ENCODE measurements at regions not wholly inside any gene's neighbourhood (a gene's known extent, or its start where the extent isn't known, plus 50 kb on each side); places are given as distances from the start of the nearest gene placed in this dataset.

DNA sequence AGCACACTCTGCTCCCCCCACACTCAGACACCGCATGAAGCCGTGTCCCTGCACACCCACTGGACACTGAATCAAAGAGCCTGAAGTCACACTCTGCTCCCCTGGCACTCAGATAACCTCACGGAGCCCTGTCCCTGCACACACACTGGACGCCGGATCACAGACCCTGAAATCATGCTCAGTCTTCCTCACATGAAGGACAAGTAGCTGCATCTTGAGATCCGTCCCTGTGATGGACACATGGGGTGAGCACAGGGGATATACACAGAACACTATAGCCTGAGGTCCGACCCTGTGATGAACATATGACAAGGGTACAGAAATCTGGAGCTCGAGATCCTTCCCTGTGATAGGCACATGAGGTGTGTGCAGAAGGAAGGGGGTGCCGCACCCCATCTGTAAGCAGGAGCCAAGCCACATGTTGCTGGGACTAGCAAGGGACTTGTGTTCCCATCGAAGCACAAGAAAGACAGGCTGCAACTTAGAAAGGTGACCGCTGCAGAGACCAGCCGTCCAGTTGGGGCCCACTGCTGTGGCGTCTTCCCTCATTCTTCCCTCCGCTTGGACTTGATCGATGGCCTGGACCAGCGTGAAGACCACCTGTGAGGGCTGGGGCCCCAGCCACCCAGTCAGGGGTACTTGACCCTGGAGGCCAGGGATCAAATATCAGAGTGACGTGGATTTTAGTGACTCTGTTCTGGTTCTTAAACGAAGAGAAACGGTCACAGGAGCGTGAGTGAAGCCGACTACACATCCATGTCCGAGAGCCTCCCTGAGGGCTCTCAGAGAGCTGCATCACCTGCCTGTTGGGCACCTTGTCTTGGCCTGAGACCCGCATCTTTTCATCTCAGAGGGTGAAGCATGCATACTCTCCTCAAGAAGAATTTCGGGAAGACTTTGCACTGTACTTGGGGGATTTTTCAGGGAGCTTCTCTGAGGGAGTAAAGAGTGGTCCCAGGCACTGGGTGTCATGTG is 391.7 kb upstream of the SALL3 start:
- peak overlapping the region in 1 of 2 donors; percentile 68 for H3K27ac Mint-ChIP-seq
- H3K36me3 Mint-ChIP-seq: no peaks in the 10 kb centered on the region
- ATAC-seq: no peak
- no peak for DNase-seq (ENCODE audit: low spot score in 2 of 2)
- no peaks in the 10 kb centered on the region for H3K9me3 Mint-ChIP-seq

DNA sequence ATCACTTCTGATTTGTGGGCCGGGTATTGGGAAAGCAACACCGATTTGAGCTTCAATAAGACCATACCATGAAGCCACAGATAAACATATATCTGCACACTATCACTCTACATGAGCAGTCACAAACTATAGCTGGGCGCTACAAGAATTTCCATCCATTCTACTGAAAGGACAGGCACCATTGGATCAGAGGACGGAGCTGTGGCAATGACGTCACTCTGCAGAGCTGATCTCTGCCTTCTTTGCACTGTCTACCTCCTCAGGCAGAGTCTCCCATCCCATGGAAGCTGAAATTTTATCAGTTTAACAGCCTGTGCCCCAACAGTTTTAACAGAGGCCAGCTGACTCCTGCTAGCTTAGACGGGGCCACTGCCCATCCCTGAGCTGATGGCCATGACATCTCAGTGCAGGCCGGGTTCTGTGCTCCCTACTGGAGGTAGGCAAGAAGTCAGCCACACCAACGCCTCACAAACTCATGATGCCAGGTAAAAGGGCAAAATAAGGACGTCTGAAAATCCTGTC is 389.6 kb upstream of the SALL3 start:
- H3K9me3 Mint-ChIP-seq: peaks cover 4 to 5% of the 10 kb centered on the region in 2 donors
- DNase-seq (ENCODE audit: low spot score in 2 of 2) (no peak), ATAC-seq (no peak)
- no peaks in the 10 kb centered on the region for H3K36me3 Mint-ChIP-seq
- H3K27ac Mint-ChIP-seq: no peak overlapping the region

- no peak overlapping the region for H3K27ac Mint-ChIP-seq
- no peaks in the 10 kb centered on the region for H3K36me3 Mint-ChIP-seq
- DNase-seq (ENCODE audit: low spot score in 2 of 2) (no peak), ATAC-seq (no peak)
- H3K9me3 Mint-ChIP-seq: peaks cover 4 to 12% of the 10 kb centered on the region in 2 donors
These were observed 384.2 kb upstream of the SALL3 start for GRCh38 chr18:78595453-78595852.

- Mint-ChIP-seq H3K27ac (no peak overlapping the region), H3K9me3 (peaks cover 4 to 12% of the 10 kb centered on the region in 2 donors), H3K36me3 (no peaks in the 10 kb centered on the region)
- ATAC-seq: no peak
- DNase-seq (ENCODE audit: low spot score in 2 of 2): no peak
These were observed 383.6 kb upstream of the SALL3 start for GRCh38 chr18:78595924-78596573.

- DNase-seq (ENCODE audit: low spot score in 2 of 2) (no peak), ATAC-seq (no peak)
- Mint-ChIP-seq H3K36me3 (no peaks in the 10 kb centered on the region), H3K9me3 (peaks cover 4 to 12% of the 10 kb centered on the region in 2 donors), H3K27ac (no peak overlapping the region)
These were observed 382.7 kb upstream of the SALL3 start for GRCh38 chr18:78596794-78597345.

- Mint-ChIP-seq H3K27ac (no peak overlapping the region), H3K9me3 (peaks cover 5 to 11% of the 10 kb centered on the region in 2 donors), H3K36me3 (no peaks in the 10 kb centered on the region)
- no peak for DNase-seq (ENCODE audit: low spot score in 2 of 2)
- ATAC-seq: no peak
These were observed 378.3 kb upstream of the SALL3 start for GRCh38 chr18:78601349-78601748.

- peaks cover 10 to 15% of the 10 kb centered on the region in 2 donors for H3K9me3 Mint-ChIP-seq
- ATAC-seq (no peak), DNase-seq (ENCODE audit: low spot score in 2 of 2) (no peak)
- H3K27ac Mint-ChIP-seq: no peak overlapping the region
- H3K36me3 Mint-ChIP-seq: no peaks in the 10 kb centered on the region
These were observed 377.7 kb upstream of the SALL3 start for GRCh38 chr18:78601923-78602322.

DNA sequence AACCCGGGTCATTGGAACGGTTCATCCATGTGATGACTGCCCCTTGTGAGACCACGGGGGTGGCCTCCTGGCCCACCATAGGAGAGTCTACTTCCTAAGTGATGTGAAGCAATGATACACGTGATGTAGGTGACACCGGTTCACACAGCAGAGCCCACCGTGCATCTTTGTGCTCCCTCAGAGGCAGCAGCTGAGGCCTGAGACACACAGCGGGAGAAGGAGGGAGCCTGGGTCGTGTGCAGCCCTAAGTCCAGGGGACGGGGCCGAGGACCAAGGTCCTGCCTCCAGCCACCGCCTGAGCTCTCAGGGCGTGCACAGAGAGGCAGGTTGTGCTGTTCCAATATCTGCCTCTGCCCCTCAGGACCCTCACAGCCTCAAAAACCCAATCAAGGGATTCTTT is 377.2 kb upstream of the SALL3 start:
- no peak for ATAC-seq
- H3K9me3 Mint-ChIP-seq: peaks cover 12 to 16% of the 10 kb centered on the region in 2 donors
- no peak overlapping the region for H3K27ac Mint-ChIP-seq
- H3K36me3 Mint-ChIP-seq: no peaks in the 10 kb centered on the region
- no peak for DNase-seq (ENCODE audit: low spot score in 2 of 2)

- ATAC-seq: no peak
- H3K36me3 Mint-ChIP-seq: no peaks in the 10 kb centered on the region
- DNase-seq (ENCODE audit: low spot score in 2 of 2): no peak
- H3K27ac Mint-ChIP-seq: no peak overlapping the region
- H3K9me3 Mint-ChIP-seq: peaks cover 12 to 14% of the 10 kb centered on the region in 2 donors
These were observed 376.3 kb upstream of the SALL3 start for GRCh38 chr18:78603102-78603983.

DNA sequence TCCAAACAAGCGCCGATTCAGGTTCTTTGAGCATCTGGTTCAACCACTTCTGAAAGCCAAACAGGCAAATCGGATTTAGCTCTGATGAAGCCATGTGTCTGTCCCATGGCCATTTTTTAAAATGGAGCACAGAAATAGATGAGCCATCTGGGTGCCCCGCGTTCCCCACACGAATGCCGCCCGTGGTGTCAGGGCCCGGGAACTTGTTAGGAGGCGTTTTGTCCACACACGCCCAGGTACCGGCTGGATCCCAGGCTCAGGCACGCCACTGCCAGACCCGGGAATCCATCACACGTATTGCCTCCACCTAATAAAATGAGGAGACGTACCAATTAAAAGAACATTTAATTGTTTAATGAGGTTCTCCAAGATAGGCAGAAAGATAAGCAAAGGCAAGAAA is 374.4 kb upstream of the SALL3 start:
- ATAC-seq (no peak), DNase-seq (ENCODE audit: low spot score in 2 of 2) (no peak)
- Mint-ChIP-seq H3K27ac (no peak overlapping the region), H3K36me3 (no peaks in the 10 kb centered on the region), H3K9me3 (peaks cover 10 to 12% of the 10 kb centered on the region in 2 donors)

DNA sequence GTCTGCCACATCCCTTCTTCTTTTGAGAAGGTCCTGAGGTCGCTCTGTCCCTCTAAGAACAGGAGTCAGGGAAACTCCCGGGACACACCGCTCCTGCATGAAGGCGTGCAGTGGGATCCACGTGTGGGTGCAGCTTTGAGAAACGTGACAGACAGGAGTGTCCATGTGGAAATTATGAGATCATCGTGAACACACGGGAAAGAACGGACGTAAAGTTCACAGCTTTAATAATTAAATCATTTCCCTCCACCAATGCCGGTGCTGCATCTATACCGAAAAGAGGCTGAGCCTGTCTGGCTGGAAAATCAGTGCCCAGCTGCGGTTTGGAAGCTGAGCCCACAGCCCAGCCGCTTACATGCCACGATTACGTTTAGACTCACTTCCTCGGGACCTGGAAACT is 372.4 kb upstream of the SALL3 start:
- no peak overlapping the region for H3K27ac Mint-ChIP-seq
- peaks cover 10 to 12% of the 10 kb centered on the region in 2 donors for H3K9me3 Mint-ChIP-seq
- peak in 1 of 2 donors; percentile 9 for DNase-seq (ENCODE audit: low spot score in 2 of 2)
- no peaks in the 10 kb centered on the region for H3K36me3 Mint-ChIP-seq
- no peak for ATAC-seq

GRCh38 chr18:78607784-78608183 is 371.8 kb upstream of the SALL3 start:
- H3K27ac Mint-ChIP-seq: no peak overlapping the region
- ATAC-seq (no peak), DNase-seq (ENCODE audit: low spot score in 2 of 2) (peak in 1 of 2 donors; percentile 2)
- H3K9me3 Mint-ChIP-seq: peaks cover 10 to 12% of the 10 kb centered on the region in 2 donors
- no peaks in the 10 kb centered on the region for H3K36me3 Mint-ChIP-seq

DNA sequence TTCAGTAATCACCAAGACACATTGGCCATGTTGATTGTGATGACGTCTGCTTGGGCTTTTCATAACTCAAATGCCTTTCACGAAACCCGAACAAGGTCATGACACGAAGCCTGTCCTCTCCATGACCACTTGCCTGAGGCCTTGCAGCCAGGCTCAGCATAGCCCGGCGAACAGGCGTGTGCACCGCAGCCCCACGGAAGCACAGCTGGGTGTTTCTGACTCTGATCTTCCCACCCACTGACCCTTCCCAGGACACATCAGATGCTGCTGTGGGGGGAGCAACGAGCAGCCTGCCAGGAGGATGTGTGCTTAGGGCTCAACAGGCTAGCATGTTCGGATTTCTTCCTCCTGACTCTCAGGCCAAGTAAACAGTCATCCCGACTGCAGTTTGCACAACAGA is 369.4 kb upstream of the SALL3 start:
- Mint-ChIP-seq H3K9me3 (peaks cover 14 to 17% of the 10 kb centered on the region in 2 donors), H3K36me3 (peaks cover 0 to 4% of the 10 kb centered on the region in 2 donors), H3K27ac (no peak overlapping the region)
- ATAC-seq (no peak), DNase-seq (ENCODE audit: low spot score in 2 of 2) (no peak)

DNA sequence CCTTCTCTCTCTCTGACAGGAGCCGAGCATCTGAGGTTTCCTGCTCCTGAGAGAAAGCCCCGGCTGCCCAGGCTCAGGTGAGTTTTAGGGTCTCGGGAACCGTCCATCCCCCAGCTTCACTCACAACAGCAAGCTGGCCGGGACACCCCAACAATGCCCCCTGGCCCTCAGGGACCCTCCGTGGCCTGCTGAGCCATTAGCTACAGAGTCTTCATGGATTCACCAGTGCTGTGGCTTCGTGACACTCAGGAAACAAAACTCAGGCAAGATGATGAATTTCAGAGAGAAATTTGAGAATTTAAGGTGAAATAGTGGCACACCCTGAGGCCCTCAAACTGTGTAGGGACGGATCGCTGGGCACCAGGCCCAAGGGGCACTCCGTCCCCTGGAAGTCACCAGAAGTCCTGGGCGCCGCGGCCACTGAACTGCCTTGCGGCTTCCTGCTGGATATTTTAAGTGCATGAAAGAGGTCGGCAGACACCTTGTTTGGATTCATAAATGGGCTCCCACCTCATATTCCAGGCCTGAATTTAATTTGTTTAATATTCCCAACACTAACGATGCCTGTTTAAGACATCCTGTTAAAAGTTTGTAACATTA is 368.3 kb upstream of the SALL3 start:
- peaks cover 10 to 16% of the 10 kb centered on the region in 2 donors for H3K9me3 Mint-ChIP-seq
- ATAC-seq (no peak), DNase-seq (ENCODE audit: low spot score in 2 of 2) (no peak)
- H3K36me3 Mint-ChIP-seq: peaks cover under 1 to 4% of the 10 kb centered on the region in 2 donors
- no peak overlapping the region for H3K27ac Mint-ChIP-seq

GRCh38 chr18:78611869-78612268 is 367.7 kb upstream of the SALL3 start:
- peak in 1 of 2 donors; percentile 4 for DNase-seq (ENCODE audit: low spot score in 2 of 2)
- H3K9me3 Mint-ChIP-seq: peaks cover 12 to 15% of the 10 kb centered on the region in 2 donors
- H3K36me3 Mint-ChIP-seq: peaks cover 4 to 6% of the 10 kb centered on the region in 2 donors

DNA sequence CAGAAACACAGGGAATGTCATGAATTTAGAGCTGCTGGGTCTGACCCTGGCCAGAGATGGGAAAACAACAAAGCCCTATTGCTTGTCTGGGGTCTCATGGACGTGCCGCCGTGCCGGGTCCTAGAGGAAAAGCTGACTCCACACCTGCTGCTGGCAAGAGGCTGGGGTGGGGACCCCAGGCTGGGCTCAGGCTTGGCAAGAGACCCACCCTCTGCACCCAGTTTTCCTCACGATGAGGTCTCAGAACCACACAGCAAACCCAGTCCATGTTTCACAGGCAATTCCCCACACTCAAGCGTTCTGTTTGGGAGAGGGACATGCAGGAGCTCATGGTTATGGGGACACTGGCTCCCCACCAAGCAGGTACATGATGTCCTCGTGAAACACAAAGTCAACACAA is 367.3 kb upstream of the SALL3 start:
- DNase-seq (ENCODE audit: low spot score in 2 of 2) (peak in 1 of 2 donors; percentile 9), ATAC-seq (no peak)

More at GRCh38 chr18:78611869-78612268, 367.7 kb upstream of the SALL3 start:
- no peak for ATAC-seq
- no peak overlapping the region for H3K27ac Mint-ChIP-seq

More for the DNA sequence above, 367.3 kb upstream of the SALL3 start:
- peaks cover 4 to 7% of the 10 kb centered on the region in 2 donors for H3K36me3 Mint-ChIP-seq
- H3K27ac Mint-ChIP-seq: no peak overlapping the region
- peaks cover 11 to 15% of the 10 kb centered on the region in 2 donors for H3K9me3 Mint-ChIP-seq
